Esophagus squamous epithelium (tissue), 5 donors: ENCODE measurements at regions not wholly inside any gene's neighbourhood (a gene's known extent, or its start where the extent isn't known, plus 50 kb on each side); places are given as distances from the start of the nearest gene placed in this dataset.

ENCODE experiments used
- DNase-seq: peaks from one replicate; lab custom pipeline; 2025; lab: John Stamatoyannopoulos, UW
- H3K27ac ChIP-seq, 4 donors: fragments of 200-600 bp; sonication (generic); one replicate each; pipeline ENCODE4 v1.5.1; 2016 to 2019; ENCODE audit warnings: mild to moderate bottlenecking in 1 of 4
- H3K27me3 ChIP-seq, 4 donors: fragments of 200-600 bp; sonication (generic); 1 replicate in 3 of 4; 2 replicates in 1 of 4; pipeline versions ENCODE4 v1.5.1 to v1.6.0; 2017 to 2021; ENCODE audit warnings: antibody characterized with exemption in 1 of 4
- H3K36me3 ChIP-seq, 3 donors: fragments of 200-600 bp; sonication (generic); one replicate each; pipeline ENCODE4 v1.5.1; 2016 to 2019
- H3K4me1 ChIP-seq, 3 donors: fragments of 200-600 bp; sonication (generic); one replicate each; pipeline ENCODE4 v1.5.1; 2017 to 2019
- H3K4me3 ChIP-seq, 4 donors: fragments of 200-600 bp; sonication (generic); 1 replicate in 3 of 4; 2 replicates in 1 of 4; pipeline ENCODE4 v1.5.1; 2016 to 2019; ENCODE audit warnings: mild to moderate bottlenecking in 2 of 4, moderate library complexity in 1 of 4
- H3K9me3 ChIP-seq, 3 donors: fragments of 200-600 bp; sonication (generic); one replicate each; pipeline ENCODE4 v1.5.1; 2016 to 2019
- POLR2A ChIP-seq, 4 donors: fragments of 450-650 bp; IDR thresholded peaks; one replicate each; pipeline ENCODE4 v1.6.1; 2017; ENCODE audit warnings: antibody characterized with exemption in 4 of 4, mild to moderate bottlenecking in 4 of 4, moderate library complexity in 3 of 4
- WGBS, 2 donors: methylation state at CpG; one replicate each; pipeline ENCODE4 v1.1.5; 2018; 5-methylcytosine and 5-hydroxymethylcytosine counted together
- intact Hi-C: fragments of 100-400 bp; cut with DNase I; formaldehyde crosslinking; loops from one replicate; pipeline ENCODE4 v1.15.0; 2022
- TF ChIP-seq, protein P1 (sequence below), 6 experiments: fragments of 450-650 bp in 4 of 6; fragments of 200-600 bp in 2 of 6; sonication (generic) in 2 of 6; IDR thresholded peaks; one replicate each; pipeline ENCODE4 v1.5.1; 2016 to 2019; ENCODE audit warnings: antibody characterized with exemption in 6 of 6, mild to moderate bottlenecking in 4 of 6, moderate library complexity in 4 of 6
- donor health status: DM: yes; HTN: yes; CAD: no.

DNA sequence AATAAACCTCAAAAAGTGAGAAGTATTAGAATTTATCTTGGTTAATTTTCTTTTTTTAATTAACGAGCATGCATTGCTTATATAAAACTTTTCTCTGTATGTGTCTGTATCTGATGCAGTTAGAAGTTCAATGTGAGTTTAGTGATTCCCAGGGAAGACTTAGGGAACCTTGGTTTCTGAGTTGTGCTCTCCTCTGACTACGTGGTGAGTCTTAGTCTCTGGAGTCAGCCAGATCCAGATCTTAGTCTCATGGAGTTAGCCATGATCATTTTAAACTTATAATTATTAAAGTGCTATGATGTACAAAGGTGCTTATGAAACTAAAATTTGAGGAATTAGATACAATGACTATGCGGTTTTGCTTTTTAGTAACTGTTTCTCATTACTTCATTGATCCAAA, 285.3 kb upstream of the DMRT1 start:
- intact Hi-C loops, result no loop called here
- DNase-seq, result no peak
- Histone ChIP-seq H3K27ac (peak overlapping the region in 2 of 4 donors; percentile 27 to 56), H3K9me3 (no peaks in the 10 kb centered on the region), H3K27me3 (no peaks in the 10 kb centered on the region), H3K4me1 (peaks cover 10 to 64% (median 13%) of the 10 kb centered on the region in 3 donors), H3K36me3 (no peaks in the 10 kb centered on the region), H3K4me3 (no peak overlapping the region)
- TF ChIP-seq POLR2A (IDR thresholded peaks at IDR 0.05), result no peak
- TF ChIP-seq, protein P1, sequence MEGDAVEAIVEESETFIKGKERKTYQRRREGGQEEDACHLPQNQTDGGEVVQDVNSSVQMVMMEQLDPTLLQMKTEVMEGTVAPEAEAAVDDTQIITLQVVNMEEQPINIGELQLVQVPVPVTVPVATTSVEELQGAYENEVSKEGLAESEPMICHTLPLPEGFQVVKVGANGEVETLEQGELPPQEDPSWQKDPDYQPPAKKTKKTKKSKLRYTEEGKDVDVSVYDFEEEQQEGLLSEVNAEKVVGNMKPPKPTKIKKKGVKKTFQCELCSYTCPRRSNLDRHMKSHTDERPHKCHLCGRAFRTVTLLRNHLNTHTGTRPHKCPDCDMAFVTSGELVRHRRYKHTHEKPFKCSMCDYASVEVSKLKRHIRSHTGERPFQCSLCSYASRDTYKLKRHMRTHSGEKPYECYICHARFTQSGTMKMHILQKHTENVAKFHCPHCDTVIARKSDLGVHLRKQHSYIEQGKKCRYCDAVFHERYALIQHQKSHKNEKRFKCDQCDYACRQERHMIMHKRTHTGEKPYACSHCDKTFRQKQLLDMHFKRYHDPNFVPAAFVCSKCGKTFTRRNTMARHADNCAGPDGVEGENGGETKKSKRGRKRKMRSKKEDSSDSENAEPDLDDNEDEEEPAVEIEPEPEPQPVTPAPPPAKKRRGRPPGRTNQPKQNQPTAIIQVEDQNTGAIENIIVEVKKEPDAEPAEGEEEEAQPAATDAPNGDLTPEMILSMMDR (IDR thresholded peaks at IDR 0.05), result no peak
- WGBS, 2 donors, result 65 to 72% methylated on average over 3 of the region's 3 CpGs

DNA sequence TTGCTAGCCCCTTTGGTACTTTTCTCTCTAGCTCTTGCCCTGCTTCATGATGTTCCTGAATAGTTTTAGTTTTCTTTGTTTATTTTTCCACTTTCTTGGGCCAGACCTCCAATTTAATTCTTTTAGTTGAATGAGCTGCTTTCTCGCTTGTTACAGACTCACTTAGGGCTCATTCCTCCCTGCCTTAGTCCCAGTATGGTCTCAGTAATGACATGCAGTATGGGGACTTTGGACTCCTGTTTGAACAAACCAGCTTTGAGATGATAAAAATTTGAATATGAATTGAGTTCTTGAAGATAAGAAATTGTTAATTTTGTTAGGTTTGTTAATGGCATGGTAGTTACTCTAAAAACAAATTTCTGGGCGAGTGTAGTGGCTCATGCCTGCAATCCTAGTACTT, 284.8 kb upstream of the DMRT1 start:
- WGBS, 2 donors, result 78 to 83% methylated on average over 2 of the region's 2 CpGs
- no peak overlapping the region for H3K27ac ChIP-seq
- H3K9me3 ChIP-seq, result no peaks in the 10 kb centered on the region
- no peaks in the 10 kb centered on the region for H3K36me3 ChIP-seq
- no peak for DNase-seq
- intact Hi-C loops, result no loop called here
- peaks cover 10 to 64% (median 11%) of the 10 kb centered on the region in 3 donors for H3K4me1 ChIP-seq
- no peak overlapping the region for H3K4me3 ChIP-seq
- TF ChIP-seq, protein P1 (IDR thresholded peaks at IDR 0.05), result no peak
- no peak for TF ChIP-seq POLR2A (IDR thresholded peaks at IDR 0.05)
- no peaks in the 10 kb centered on the region for H3K27me3 ChIP-seq

DNA sequence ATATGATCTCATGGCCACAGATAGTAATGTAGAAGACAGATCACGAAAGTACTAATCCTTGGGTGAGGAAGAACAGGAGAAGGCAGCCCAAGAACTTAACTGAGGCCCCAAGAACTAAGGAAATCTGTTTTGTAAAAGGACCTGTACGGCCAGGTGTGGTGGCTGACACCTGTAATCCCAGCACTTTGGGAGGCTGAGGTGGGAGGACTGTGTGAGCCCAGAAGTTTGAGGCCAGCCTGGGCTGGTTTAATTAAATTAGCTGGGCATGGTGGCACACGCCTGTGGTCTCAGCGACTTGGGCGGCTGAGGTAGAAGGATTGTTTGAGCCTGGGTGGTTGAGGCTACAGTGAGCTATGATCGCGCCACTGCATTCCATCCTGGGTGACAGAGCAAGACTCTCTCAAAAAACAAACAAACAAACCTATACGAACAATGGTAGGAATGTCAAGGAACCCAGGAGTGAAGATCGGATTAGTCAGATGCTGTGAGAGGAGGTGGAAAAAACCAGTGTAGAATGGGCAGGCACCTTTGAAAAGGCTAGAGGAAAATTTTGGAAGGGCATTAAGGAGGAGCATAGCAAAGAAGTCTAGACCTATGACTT, 283.8 kb upstream of the DMRT1 start:
- Histone ChIP-seq H3K4me3 (no peak overlapping the region), H3K9me3 (no peaks in the 10 kb centered on the region), H3K4me1 (peaks cover 4 to 56% (median 10%) of the 10 kb centered on the region in 3 donors), H3K27ac (no peak overlapping the region), H3K36me3 (no peaks in the 10 kb centered on the region), H3K27me3 (no peaks in the 10 kb centered on the region)
- DNase-seq, result no peak
- intact Hi-C loops, result no loop called here
- 74 to 85% methylated on average over 9 of the region's 9 CpGs for WGBS, 2 donors
- TF ChIP-seq, protein P1 (IDR thresholded peaks at IDR 0.05), result no peak
- TF ChIP-seq POLR2A (IDR thresholded peaks at IDR 0.05), result no peak

DNA sequence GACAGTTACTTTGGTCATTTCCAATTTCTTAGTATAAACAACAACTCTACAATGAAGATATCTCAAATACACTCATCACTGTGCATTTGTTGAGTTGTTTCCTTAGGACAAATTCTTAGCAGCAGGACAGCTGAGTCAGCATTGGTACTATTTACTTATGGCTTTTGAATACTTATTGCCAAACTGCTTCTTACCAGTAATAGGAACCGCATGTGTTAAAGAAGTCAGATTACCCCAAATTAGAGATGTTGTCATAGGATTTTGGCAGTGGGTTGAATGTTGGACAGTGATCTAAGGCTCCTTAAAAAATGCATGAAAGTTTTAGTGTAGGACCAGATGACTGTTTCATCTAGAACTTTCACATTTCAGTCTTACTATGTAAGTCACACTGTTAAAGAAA, 280.1 kb upstream of the DMRT1 start:
- H3K27me3 ChIP-seq, result no peaks in the 10 kb centered on the region
- WGBS, 2 donors, result 22 to 44% methylated on average over 1 of the region's 1 CpG
- no peak for DNase-seq
- H3K4me1 ChIP-seq, result peaks cover 0 to 18% (median 3%) of the 10 kb centered on the region in 3 donors
- H3K36me3 ChIP-seq, result peaks cover 0 to 13% (median 0%) of the 10 kb centered on the region in 3 donors
- no peaks in the 10 kb centered on the region for H3K9me3 ChIP-seq
- H3K27ac ChIP-seq, result peak overlapping the region in 2 of 4 donors; percentile 7 to 16
- no peak for TF ChIP-seq POLR2A (IDR thresholded peaks at IDR 0.05)
- TF ChIP-seq, protein P1 (IDR thresholded peaks at IDR 0.05), result no peak
- intact Hi-C loops, result no loop called here
- no peak overlapping the region for H3K4me3 ChIP-seq

DNA sequence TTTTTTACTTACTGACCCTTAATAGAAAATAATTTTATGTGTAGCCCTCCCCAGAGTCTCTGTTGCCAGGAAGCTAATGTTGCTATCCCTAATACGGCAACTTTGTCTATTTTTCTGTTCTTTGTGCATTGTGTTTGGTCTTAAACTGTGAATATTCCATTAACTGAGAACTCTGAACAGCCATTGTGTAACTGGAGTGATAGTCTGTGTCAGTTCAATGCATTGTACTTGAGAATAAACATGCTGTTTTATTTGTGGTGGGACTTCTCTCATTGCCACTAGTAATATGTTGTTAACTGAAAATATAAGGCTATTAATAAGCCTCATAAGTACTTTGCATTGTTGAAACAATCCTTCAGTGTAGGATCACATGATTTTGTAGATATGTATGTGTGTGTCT, 278.3 kb upstream of the DMRT1 start:
- no peak overlapping the region for H3K27ac ChIP-seq
- intact Hi-C loops, result no loop called here
- DNase-seq, result no peak

More for the DNA sequence above, 278.3 kb upstream of the DMRT1 start:
- no peaks in the 10 kb centered on the region for H3K27me3 ChIP-seq
- H3K9me3 ChIP-seq, result no peaks in the 10 kb centered on the region
- H3K4me3 ChIP-seq, result no peak overlapping the region
- 86 to 87% methylated on average over 1 of the region's 1 CpG for WGBS, 2 donors
- H3K36me3 ChIP-seq, result peaks cover 0 to 13% (median 0%) of the 10 kb centered on the region in 3 donors
- H3K4me1 ChIP-seq, result peaks cover 0 to 16% (median 3%) of the 10 kb centered on the region in 3 donors
- TF ChIP-seq, protein P1 (IDR thresholded peaks at IDR 0.05), result no peak
- TF ChIP-seq POLR2A (IDR thresholded peaks at IDR 0.05), result no peak
